LNCaP clone FGC (cell line): ENCODE measurements at regions not wholly inside any gene's neighbourhood (a gene's known extent, or its start where the extent isn't known, plus 50 kb on each side); places are given as distances from the start of the nearest gene placed in this dataset.

Experiments
- DNase-seq: peaks from one replicate; pipeline ENCODE4 v3.0.0-alpha.2; 2011; ENCODE audit warnings: low read depth
- H3K4me3 ChIP-seq: 2 replicates; pipeline ENCODE4 v1.5.1; 2011; ENCODE audit warnings: mild to moderate bottlenecking, low read depth, low read length, control low read depth
- TF ChIP-seq, protein P1 (sequence below): IDR thresholded peaks from 2 replicates; pipeline ENCODE4 v1.5.1; 2012; ENCODE audit warnings: mild to moderate bottlenecking; ENCODE audit not compliant: control insufficient read depth, insufficient read depth; ENCODE audit errors: extremely low read depth

DNA sequence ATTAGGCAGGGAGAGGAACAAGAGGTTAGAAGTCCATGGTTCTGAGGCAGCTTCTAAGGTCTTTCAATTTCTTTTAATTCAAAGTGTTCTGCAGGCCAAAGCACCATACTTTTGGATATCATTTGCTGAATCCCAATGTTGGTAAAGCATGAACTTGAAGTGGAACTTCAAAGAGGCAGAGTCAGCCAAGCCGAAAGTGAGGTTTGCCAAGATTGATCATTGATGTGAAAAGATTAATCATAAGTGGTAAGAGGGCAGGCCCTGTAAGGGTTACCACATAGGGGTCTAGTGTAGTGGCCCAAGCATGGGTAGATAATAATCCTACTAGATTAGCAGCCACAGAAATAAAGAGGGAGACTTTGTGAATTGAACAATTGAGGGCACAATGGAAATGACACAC, 191.7 kb upstream of the DIO2 start:
- TF ChIP-seq, protein P1, sequence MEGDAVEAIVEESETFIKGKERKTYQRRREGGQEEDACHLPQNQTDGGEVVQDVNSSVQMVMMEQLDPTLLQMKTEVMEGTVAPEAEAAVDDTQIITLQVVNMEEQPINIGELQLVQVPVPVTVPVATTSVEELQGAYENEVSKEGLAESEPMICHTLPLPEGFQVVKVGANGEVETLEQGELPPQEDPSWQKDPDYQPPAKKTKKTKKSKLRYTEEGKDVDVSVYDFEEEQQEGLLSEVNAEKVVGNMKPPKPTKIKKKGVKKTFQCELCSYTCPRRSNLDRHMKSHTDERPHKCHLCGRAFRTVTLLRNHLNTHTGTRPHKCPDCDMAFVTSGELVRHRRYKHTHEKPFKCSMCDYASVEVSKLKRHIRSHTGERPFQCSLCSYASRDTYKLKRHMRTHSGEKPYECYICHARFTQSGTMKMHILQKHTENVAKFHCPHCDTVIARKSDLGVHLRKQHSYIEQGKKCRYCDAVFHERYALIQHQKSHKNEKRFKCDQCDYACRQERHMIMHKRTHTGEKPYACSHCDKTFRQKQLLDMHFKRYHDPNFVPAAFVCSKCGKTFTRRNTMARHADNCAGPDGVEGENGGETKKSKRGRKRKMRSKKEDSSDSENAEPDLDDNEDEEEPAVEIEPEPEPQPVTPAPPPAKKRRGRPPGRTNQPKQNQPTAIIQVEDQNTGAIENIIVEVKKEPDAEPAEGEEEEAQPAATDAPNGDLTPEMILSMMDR: no peak
- H3K4me3 ChIP-seq: no peak overlapping the region
- DNase-seq: no peak

DNA sequence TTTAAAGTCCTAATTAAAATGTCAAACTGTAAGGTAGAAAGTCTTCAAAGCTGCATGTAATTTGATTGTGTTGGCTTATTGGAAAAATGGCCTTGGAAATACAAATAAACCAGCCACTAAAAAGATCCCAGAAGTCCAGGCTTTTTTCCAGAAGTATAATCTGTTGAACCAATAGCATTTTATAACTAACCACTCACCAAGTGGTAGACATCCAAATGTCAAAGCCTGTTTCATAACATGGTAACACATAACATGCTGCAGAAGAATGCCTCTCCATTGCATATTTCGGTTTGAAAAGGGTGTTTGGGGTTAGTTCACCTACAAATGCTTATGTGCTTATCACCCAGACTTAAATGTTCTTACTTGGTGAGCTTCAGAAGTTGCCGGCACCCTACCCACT, 183.7 kb upstream of the DIO2 start:
- DNase-seq: no peak
- TF ChIP-seq, protein P1: no peak
- no peak overlapping the region for H3K4me3 ChIP-seq

DNA sequence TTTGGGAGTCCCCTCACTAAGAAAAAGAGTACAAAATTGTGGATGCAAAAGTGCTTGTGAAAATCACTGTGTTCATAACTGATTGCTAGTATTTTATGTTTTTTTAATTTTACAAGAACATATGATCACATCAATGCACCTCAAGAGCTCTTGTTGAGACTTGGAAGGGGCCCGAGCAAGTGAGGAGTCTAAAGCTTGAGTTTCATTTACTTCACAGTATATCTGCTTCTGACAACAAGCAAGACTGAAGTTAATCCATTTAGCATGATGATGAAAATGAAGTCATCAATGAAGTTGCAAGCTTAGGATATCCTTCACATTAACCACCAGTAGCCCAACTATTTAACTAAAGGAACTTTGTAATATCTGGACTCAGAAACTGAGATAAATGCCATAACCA, 182.5 kb upstream of the DIO2 start:
- TF ChIP-seq, protein P1: no peak
- no peak for DNase-seq
- H3K4me3 ChIP-seq: no peak overlapping the region

DNA sequence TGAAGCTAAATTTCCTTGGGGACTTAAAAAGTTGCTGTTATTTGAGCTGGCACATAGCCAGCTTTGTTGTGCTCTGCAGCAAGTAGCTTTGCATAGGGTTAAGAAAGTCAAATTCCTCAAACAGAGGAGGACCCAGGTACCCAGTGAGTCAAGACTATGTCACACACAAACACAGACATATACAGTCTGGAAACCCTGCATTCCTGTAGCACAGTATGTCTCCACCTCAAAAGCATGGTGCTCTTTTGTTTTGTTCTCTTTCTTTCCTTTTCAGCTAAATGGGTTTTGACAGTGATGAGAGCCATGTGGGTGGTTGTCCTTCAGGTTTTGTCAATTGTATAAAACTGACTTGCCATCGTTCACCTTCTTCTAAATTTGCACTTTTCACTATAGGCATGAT, 179.6 kb upstream of the DIO2 start:
- no peak for DNase-seq
- TF ChIP-seq, protein P1: no peak
- H3K4me3 ChIP-seq: no peak overlapping the region

DNA sequence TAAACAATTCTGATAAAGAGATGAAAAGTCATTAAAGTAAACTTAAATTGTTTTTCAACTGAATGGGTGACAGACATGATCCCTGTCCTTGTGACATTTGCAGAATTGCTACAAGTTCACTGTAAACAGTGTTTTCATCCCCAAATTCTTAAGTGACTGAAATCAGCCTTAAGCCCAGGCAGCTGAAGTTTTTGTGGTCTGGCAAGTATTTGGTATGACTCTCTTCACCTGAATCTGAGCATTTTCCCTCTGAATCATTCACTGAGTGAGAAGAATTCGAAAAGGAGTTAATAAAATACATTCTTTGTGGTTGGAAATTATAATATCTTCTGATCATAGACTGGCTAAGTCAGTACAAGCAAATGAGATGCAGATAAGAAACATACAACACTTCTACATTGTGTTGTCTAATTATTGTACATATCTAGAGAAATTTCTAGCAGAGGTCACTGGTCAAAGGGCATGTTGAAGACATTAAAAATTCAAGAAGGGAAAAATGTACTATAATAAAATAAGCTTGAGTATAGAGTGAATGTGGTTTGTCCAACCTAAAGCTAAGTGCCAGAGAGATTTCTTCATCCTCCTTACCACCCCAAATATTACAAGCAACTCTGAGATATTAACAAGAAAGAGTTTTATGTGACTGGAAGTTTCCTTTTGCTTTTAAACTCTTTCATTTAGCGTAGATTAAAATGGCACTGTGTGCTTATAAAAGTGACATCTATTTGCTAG, 177.8 kb upstream of the DIO2 start:
- H3K4me3 ChIP-seq: no peak overlapping the region
- no peak for DNase-seq
- TF ChIP-seq, protein P1: no peak

DNA sequence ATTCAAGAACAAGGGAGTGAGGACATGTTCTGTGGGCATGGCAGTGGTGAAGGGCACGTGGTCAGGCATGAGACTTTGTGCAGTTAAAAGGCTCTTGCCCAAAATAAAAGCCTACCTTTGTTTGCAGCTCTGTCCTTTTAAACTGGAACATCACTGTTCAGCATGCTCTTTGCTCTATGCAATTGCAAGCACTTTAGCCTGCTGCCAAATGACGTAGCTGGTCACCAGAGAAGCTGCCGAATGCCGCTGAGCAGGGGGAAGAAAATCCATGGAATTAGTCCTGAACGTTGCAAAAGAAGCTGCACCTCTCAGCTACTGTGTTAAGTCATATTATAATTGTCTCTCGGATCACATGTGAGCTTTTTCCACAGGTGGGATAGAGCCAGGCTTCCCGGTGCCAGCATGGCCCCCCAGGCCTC, 176.3 kb upstream of the DIO2 start:
- TF ChIP-seq, protein P1: no peak
- DNase-seq: no peak
- H3K4me3 ChIP-seq: no peak overlapping the region

DNA sequence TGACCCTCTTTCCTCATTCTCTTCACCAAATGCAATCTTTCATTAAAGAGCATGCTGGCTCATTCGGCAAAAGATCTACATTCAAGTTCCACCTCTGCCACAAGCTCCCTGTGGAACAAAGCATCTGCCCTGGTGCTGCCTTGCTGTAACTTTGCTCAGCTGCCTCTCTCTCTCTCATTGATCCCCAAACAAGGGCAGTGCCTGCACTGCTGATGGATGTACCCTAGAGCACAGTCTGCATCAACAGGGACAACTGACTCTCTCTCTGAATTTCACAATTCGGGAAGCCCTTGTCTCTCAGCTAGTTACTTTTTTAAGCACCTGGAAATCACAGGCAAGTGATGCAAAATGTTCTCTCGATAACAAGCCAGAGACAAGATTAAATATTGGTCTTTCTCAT, 174.0 kb upstream of the DIO2 start:
- no peak overlapping the region for H3K4me3 ChIP-seq
- TF ChIP-seq, protein P1: no peak
- no peak for DNase-seq
